Loucy (cell line): ENCODE measurements at regions not wholly inside any gene's neighbourhood (a gene's known extent, or its start where the extent isn't known, plus 50 kb on each side); places are given as distances from the start of the nearest gene placed in this dataset.

Source experiments
- H2AFZ ChIP-seq: fragments of 200-600 bp; sonication (generic); 2 replicates; pipeline ENCODE4 v1.6.0; 2016; ENCODE audit warnings: antibody characterized with exemption, mild to moderate bottlenecking, low read length, moderate library complexity
- H3F3A ChIP-seq: fragments of 200-600 bp; 2 replicates; pipeline ENCODE4 v1.6.0; 2016; ENCODE audit warnings: antibody characterized with exemption, low read depth, mild to moderate bottlenecking
- H3K27me3 ChIP-seq: fragments of 200-600 bp; sonication (generic); 2 replicates; pipeline ENCODE4 v1.6.1; 2014; ENCODE audit warnings: low read length, mild to moderate bottlenecking; ENCODE audit not compliant: insufficient read depth, poor library complexity, severe bottlenecking
- H3K36me3 ChIP-seq: fragments of 200-600 bp; sonication (generic); 2 replicates; pipeline ENCODE4 v1.6.1; 2016; ENCODE audit warnings: low read length; ENCODE audit not compliant: insufficient read depth
- H3K4me1 ChIP-seq: fragments of 200-600 bp; sonication (generic); 2 replicates; pipeline ENCODE4 v1.5.1; 2014; ENCODE audit warnings: low read length, mild to moderate bottlenecking; ENCODE audit not compliant: insufficient read depth, poor library complexity, severe bottlenecking
- H3K4me2 ChIP-seq: fragments of 200-600 bp; sonication (generic); 2 replicates; pipeline ENCODE4 v1.6.0; 2014; ENCODE audit warnings: antibody characterized with exemption, low read length, low read depth, mild to moderate bottlenecking; ENCODE audit not compliant: poor library complexity, severe bottlenecking
- H3K4me3 ChIP-seq: fragments of 200-600 bp; sonication (generic); 2 replicates; pipeline ENCODE4 v1.5.1; 2014; ENCODE audit warnings: low read length, mild to moderate bottlenecking, mixed read lengths; ENCODE audit not compliant: poor library complexity, severe bottlenecking
- H3K79me2 ChIP-seq: fragments of 200-600 bp; sonication (generic); 2 replicates; pipeline ENCODE4 v1.6.1; 2014; ENCODE audit warnings: low read length; ENCODE audit not compliant: insufficient read depth
- H3K9ac ChIP-seq: fragments of 200-600 bp; sonication (generic); 2 replicates; pipeline ENCODE4 v1.6.0; 2014; ENCODE audit warnings: mild to moderate bottlenecking, low read depth, low read length, moderate library complexity; ENCODE audit not compliant: poor library complexity, severe bottlenecking
- H3K9me2 ChIP-seq: fragments of 200-600 bp; sonication (generic); replicated peaks from 2 replicates; pipeline ENCODE4 v1.6.1; 2016; ENCODE audit warnings: low read depth, low read length, mixed read lengths
- H3K9me3 ChIP-seq: fragments of 200-600 bp; sonication (generic); 2 replicates; pipeline ENCODE4 v1.6.1; 2014; ENCODE audit warnings: mild to moderate bottlenecking, antibody characterized with exemption, low read length, low read depth; ENCODE audit not compliant: insufficient read depth
- H4K20me1 ChIP-seq: fragments of 200-600 bp; sonication (generic); 2 replicates; pipeline ENCODE4 v1.6.0; 2014; ENCODE audit warnings: antibody characterized with exemption, low read length, mild to moderate bottlenecking; ENCODE audit not compliant: insufficient read depth, poor library complexity, severe bottlenecking
- CTCF ChIP-seq: fragments of 200-600 bp; sonication (generic); conservative IDR thresholded peaks from 2 replicates; pipeline ENCODE4 v1.5.1; 2014; ENCODE audit warnings: mild to moderate bottlenecking, antibody characterized with exemption, low read length
- EZH2phosphoT487 ChIP-seq: fragments of 200-600 bp; IDR thresholded peaks from 2 replicates; pipeline ENCODE4 v1.6.1; 2018; ENCODE audit warnings: antibody characterized with exemption, mild to moderate bottlenecking, moderate library complexity, borderline replicate concordance

DNA sequence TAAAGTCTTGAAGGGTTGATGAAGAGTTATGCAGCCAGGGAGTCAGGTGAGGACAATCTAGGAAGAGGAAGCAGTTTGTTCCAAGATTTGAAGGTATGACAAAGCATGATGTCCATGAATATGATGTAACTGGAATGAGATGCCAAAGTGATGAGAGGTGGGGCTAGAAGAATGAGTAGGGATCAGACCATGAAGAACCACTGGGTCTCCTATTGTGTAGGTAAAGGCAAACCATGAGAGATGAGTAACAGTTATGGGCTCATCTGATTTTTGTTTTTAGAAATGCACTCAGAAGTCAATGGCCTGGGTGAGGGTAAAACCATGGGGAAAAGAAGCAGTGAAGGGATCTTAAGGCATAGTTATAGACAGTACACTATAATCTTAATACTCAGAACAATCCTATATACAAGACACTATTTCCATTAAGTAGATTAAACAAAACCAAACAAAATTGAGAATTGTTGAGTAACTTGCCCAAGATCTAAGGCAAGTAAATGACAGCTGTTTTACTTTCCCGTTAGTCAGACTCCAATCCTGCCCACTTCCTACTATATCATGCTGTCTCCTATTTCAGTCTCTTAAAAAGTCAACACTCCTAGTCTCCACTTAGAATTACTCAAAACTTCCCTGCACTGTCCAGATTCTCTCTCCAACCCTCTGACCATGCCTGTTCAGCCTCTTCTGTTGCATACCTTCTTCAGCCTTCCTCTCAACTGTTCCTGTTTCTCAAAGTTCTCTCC lies 393.8 kb upstream of the MEF2C start:
- Histone ChIP-seq H3K4me1 (peaks cover 43% of the 10 kb centered on the region), H3K9ac (no peak overlapping the region), H3K36me3 (no peaks in the 10 kb centered on the region), H3K9me2 (no peaks in the 10 kb centered on the region), H3K9me3 (no peaks in the 10 kb centered on the region), H2AFZ (no peak overlapping the region), H3F3A (no peaks in the 10 kb centered on the region), H3K79me2 (no peaks in the 10 kb centered on the region), H4K20me1 (no peaks in the 10 kb centered on the region), H3K27me3 (no peaks in the 10 kb centered on the region), H3K4me3 (no peak overlapping the region), H3K4me2 (no peak overlapping the region)
- no peak for TF ChIP-seq CTCF
- no peak for TF ChIP-seq EZH2phosphoT487

DNA sequence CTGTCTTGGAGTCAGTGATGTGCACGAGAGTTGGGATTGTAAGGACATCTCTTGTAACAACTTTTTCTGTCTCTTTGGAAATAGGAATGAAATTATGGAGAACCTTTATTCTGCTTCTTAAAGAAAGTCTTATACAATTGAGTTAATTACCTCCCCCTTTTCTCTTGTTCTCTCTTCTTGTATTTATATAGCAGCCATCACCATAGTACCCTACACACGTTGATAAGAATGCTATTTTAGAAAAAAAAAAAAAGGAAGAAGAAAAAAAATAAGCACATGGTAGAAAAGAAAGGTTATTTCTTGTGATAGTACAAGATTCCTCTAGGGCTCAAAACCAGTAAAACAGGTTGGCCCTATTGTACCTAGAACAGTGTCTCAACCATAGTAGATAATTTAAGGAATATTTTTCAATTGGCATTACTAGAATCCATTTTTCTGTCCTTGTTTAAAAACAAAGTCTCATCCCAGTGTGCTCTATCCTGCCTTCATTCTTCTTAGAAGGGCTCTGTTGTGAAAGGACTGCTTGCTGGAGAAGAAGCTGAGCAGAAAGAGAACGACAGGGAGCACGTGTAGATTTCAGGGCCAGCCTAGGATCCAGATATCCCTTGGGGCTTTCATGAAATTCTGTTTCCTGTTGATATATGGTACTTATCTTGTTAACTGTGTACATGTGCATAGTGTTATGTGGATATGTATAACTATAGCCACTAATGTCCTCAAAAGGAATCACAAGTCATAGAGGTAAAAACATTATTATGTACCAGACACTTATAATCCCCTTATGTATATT lies 392.3 kb upstream of the MEF2C start:
- Histone ChIP-seq H3K9me3 (no peaks in the 10 kb centered on the region), H3K36me3 (no peaks in the 10 kb centered on the region), H3K4me2 (no peak overlapping the region), H3F3A (no peaks in the 10 kb centered on the region), H2AFZ (no peak overlapping the region), H3K79me2 (no peaks in the 10 kb centered on the region), H3K4me3 (no peak overlapping the region), H3K4me1 (peaks cover 43% of the 10 kb centered on the region), H3K27me3 (no peaks in the 10 kb centered on the region), H4K20me1 (no peaks in the 10 kb centered on the region), H3K9me2 (no peaks in the 10 kb centered on the region), H3K9ac (no peak overlapping the region)
- TF ChIP-seq CTCF (no peak), EZH2phosphoT487 (no peak)

DNA sequence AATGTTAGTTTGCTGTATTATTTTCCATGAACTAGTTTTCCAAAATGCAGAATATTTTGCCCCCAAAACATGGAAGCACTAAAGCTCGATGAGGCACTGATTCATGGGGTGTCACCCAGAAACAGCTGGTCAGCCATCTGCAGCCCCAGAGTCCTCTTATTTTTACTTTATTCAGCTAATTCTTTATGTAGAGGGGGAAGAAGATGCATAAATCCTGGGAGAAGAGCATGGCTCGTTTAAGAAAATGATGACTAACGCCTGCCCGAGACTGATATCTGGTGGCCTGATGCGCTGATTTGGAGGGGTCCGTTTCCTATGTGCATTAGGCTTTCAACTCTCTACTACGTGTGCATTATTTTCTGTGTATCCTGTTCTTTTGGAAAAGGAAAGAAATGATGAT lies 390.3 kb upstream of the MEF2C start:
- no peak overlapping the region for H3K9ac ChIP-seq
- no peak overlapping the region for H2AFZ ChIP-seq
- no peak overlapping the region for H3K4me2 ChIP-seq

More for the DNA sequence above, 390.3 kb upstream of the MEF2C start:
- no peaks in the 10 kb centered on the region for H3K36me3 ChIP-seq
- H3K9me2 ChIP-seq: no peaks in the 10 kb centered on the region
- H3K27me3 ChIP-seq: no peaks in the 10 kb centered on the region
- TF ChIP-seq EZH2phosphoT487 (no peak), CTCF (no peak)
- no peaks in the 10 kb centered on the region for H4K20me1 ChIP-seq
- H3F3A ChIP-seq: no peaks in the 10 kb centered on the region
- H3K9me3 ChIP-seq: no peaks in the 10 kb centered on the region
- H3K4me3 ChIP-seq: no peak overlapping the region
- no peaks in the 10 kb centered on the region for H3K79me2 ChIP-seq
- H3K4me1 ChIP-seq: peaks cover 53% of the 10 kb centered on the region
